Lung (tissue), 11 donors: ENCODE measurements at regions not wholly inside any gene's neighbourhood (a gene's known extent, or its start where the extent isn't known, plus 50 kb on each side); places are given as distances from the start of the nearest gene placed in this dataset.

Experiments
- ATAC-seq: fragments of 200-7000 bp; cut with Tn5 transposase; one replicate; pipeline ENCODE4 v1.9.1; 2020; ENCODE audit warnings: moderate number of reproducible peaks; ENCODE audit not compliant: insufficient read depth, low FRiP score
- DNase-seq, 3 donors: peaks; one replicate each; pipeline ENCODE4 v3.0.0-alpha.2; 2013 to 2017
- H3K27ac ChIP-seq, 2 donors: one replicate each; pipeline ENCODE4 v1.5.1; 2013; ENCODE audit warnings: mild to moderate bottlenecking in 2 of 2, moderate library complexity in 2 of 2, control low read depth in 1 of 2, inconsistent platforms in 1 of 2, low read depth in 1 of 2, low read length in 1 of 2
- H3K27me3 ChIP-seq, 3 donors: one replicate each; pipeline ENCODE4 v1.5.1; 2013; ENCODE audit warnings: low read length in 2 of 3; ENCODE audit not compliant: control insufficient read depth in 3 of 3, insufficient read depth in 3 of 3
- H3K36me3 ChIP-seq, 4 donors: one replicate each; pipeline ENCODE4 v1.5.1; 2013; ENCODE audit warnings: low read length in 4 of 4, mild to moderate bottlenecking in 1 of 4, moderate library complexity in 1 of 4; ENCODE audit not compliant: control insufficient read depth in 4 of 4, insufficient read depth in 4 of 4
- H3K4me1 ChIP-seq, 5 donors: one replicate each; pipeline ENCODE4 v1.5.1; 2013; ENCODE audit warnings: low read length in 5 of 5, mild to moderate bottlenecking in 2 of 5, moderate library complexity in 1 of 5; ENCODE audit not compliant: control insufficient read depth in 5 of 5, insufficient read depth in 5 of 5
- H3K4me3 ChIP-seq: one replicate; pipeline ENCODE4 v1.5.1; 2013; ENCODE audit warnings: mild to moderate bottlenecking, control low read depth, moderate library complexity
- H3K9ac ChIP-seq, 2 donors: one replicate each; pipeline ENCODE4 v1.5.1; 2013; ENCODE audit warnings: low read length in 2 of 2, control low read depth in 1 of 2; ENCODE audit not compliant: insufficient read depth in 1 of 2
- H3K9me3 ChIP-seq, 4 donors: one replicate each; pipeline ENCODE4 v1.5.1; 2013; ENCODE audit warnings: low read length in 3 of 4, mild to moderate bottlenecking in 1 of 4, moderate library complexity in 1 of 4; ENCODE audit not compliant: control insufficient read depth in 4 of 4, insufficient read depth in 3 of 4
- CTCF ChIP-seq: IDR thresholded peaks from 2 replicates; pipeline ENCODE4 v1.5.1; 2012; ENCODE audit warnings: mild to moderate bottlenecking; ENCODE audit errors: control extremely low read depth, extremely low read depth
- WGBS, 2 donors: extraction: QIAGEN DNeasy Blood & Tissue Kit; methylation state at CpG; one replicate each; pipeline ENCODE4 v1.1.7; 2013; 5-methylcytosine and 5-hydroxymethylcytosine counted together
- donor health status: control.
- donor health status: control.
- donor health status: Bipolar disorder and iron deficiency.
- donor health status: healthy.
- donor health status: DM: yes; HTN: yes; CAD: no.

- peak overlapping the region in 1 of 2 donors; percentile 77 for H3K27ac ChIP-seq
- TF ChIP-seq CTCF = no peak
- no peak overlapping the region for H3K9ac ChIP-seq
- ATAC-seq (no peak), DNase-seq (no peak)
- no peaks in the 10 kb centered on the region for H3K27me3 ChIP-seq
- H3K4me1 ChIP-seq = peaks cover 15 to 31% (median 20%) of the 10 kb centered on the region in 5 donors
- WGBS, 2 donors = 79 to 82% methylated on average over 6 of the region's 6 CpGs
- no peak overlapping the region for H3K4me3 ChIP-seq
- no peaks in the 10 kb centered on the region for H3K36me3 ChIP-seq
- H3K9me3 ChIP-seq = no peaks in the 10 kb centered on the region
These were observed 248.6 kb downstream of the LOXHD1 start for GRCh38 chr18:46408334-46408987.

GRCh38 chr18:46411191-46411828, 245.7 kb downstream of the LOXHD1 start:
- H3K4me1 ChIP-seq = peaks cover 20 to 45% (median 32%) of the 10 kb centered on the region in 5 donors
- TF ChIP-seq CTCF = no peak
- H3K4me3 ChIP-seq = no peak overlapping the region
- peaks cover 0 to 6% (median under 1%) of the 10 kb centered on the region in 4 donors for H3K36me3 ChIP-seq
- 85 to 87% methylated on average over 4 of the region's 4 CpGs for WGBS, 2 donors
- H3K27me3 ChIP-seq = no peaks in the 10 kb centered on the region
- H3K9me3 ChIP-seq = no peaks in the 10 kb centered on the region
- no peak for ATAC-seq
- no peak for DNase-seq
- no peak overlapping the region for H3K9ac ChIP-seq
- H3K27ac ChIP-seq = peak overlapping the region in 1 of 2 donors; percentile 90

DNA sequence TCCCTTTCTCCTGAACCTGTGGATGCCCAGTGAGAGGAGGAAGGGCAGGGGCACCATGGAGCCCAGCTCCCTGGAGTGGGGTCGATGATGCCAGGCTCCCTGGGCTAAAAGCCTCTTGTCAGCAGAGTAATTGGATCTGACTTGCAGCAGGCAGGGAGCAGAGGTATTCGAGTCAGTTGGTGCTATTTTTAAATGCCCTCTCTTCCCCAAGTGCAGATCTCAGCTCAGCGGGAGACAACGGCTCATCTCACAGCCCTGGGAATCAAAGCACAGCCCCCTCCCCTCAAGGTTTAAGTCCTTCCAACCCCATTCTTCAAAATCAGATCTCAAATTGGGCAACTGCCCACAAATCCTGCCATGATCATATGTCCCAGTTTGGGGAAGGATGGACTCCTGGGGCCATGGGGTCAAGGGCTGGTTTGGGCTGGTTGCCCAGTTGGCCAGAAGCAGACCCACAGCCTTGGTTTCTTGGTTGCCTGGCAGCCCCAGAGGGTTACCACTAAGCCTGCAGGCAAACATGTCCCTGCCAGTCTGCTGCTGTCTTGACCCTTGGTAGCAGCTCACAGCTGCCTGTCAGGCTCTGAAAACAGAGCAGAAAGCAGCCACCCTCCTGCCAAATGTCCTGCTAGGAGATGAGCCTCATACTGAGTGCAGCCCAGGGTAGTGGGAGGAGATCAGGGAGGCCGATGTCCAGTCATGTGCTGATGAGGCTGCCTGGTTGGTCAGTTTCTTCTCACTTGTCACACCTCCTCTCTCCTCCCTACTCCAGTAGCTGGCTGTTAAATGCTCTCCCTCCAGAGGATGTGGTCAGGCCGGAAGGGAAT, 244.9 kb downstream of the LOXHD1 start:
- ATAC-seq (peak; percentile 27), DNase-seq (peak; percentile 77 to 85 (median 79))
- no peak overlapping the region for H3K9ac ChIP-seq
- WGBS, 2 donors = 56 to 64% methylated on average over 6 of the region's 6 CpGs
- no peaks in the 10 kb centered on the region for H3K27me3 ChIP-seq
- TF ChIP-seq CTCF = no peak
- peak overlapping the region; percentile 11 to 90 for H3K27ac ChIP-seq
- H3K9me3 ChIP-seq = no peaks in the 10 kb centered on the region
- peaks cover 0 to 7% (median 3%) of the 10 kb centered on the region in 4 donors for H3K36me3 ChIP-seq
- H3K4me1 ChIP-seq = peaks cover 20 to 45% (median 32%) of the 10 kb centered on the region in 5 donors
- no peak overlapping the region for H3K4me3 ChIP-seq
